Daoy (cell line): ENCODE measurements at regions not wholly inside any gene's neighbourhood (a gene's known extent, or its start where the extent isn't known, plus 50 kb on each side); places are given as distances from the start of the nearest gene placed in this dataset.

Experiments
- DNase-seq: peaks from one replicate; pipeline ENCODE4 v3.0.0-alpha.2; 2015; ENCODE audit warnings: low read depth

DNA sequence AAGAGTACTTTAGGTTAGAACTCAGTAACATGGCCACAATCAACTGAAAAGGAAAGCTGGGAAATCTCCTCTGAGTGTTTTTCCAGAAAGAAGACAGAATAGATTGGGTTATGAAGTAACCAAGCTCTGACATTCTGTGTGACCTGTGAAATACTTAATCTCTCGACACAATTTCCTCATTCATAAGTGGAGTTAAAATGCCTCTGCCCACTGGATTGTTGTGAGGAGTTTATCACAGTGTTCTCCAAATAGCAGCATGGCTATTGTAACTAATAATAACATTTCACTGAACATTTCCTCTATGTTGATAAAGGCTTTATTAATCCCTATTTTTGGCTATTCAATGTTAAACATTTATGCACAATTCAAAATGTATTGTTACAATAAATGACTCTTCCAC is 311.0 kb downstream of the GABRB2 start:
- no peak for DNase-seq

DNA sequence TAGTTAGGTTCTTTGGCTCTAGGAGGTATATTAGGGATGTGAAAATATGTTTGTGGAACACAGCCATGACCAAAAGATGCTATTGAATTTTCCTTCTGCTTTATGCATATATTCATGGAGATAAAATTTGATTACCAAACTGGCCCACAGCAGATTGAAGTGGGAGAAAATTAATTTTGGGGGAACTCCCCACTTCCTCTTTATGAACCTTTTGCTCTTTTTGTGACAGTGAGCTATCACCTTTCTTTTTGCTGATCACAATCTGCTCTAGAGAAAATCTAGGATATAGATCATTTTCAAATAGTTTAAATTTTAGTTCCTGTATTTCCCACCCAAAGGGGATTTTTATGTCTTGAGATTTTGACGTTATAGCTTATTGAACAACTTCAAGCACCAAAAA is 313.0 kb downstream of the GABRB2 start:
- DNase-seq, result no peak

- no peak for DNase-seq
These were observed 316.3 kb downstream of the GABRB2 start for GRCh38 chr5:161230221-161230620.

GRCh38 chr5:161219816-161220215 is 326.7 kb downstream of the GABRB2 start:
- DNase-seq, result no peak

- no peak for DNase-seq
These were observed 329.6 kb downstream of the GABRB2 start for GRCh38 chr5:161216877-161217276.

DNA sequence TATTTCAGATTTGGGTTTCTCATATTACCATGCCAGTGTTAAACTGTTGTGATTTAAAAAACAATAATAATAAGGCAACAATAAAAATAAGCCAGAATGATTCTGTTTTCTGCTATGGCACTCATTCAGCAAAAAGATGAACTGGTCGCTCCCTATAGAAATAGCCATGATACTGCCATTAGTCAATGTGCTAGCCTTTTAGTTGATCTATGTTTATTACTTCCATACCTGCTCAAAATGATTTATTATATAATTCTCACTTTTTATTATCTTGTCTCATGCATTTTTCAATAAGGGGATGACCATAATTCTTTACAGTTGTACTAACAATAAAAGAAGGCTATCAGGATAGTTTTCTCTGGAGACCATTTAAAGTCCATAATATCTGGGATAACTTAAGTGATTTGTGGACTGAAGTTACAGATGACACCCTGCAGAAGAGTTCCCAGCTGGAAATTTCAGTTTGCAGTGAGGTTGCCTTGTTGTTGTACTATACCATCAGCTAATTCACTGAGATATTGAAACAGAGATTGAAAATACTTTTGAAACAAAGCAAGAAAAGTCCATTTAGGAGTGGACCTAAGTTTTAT is 334.3 kb downstream of the GABRB2 start:
- no peak for DNase-seq

DNA sequence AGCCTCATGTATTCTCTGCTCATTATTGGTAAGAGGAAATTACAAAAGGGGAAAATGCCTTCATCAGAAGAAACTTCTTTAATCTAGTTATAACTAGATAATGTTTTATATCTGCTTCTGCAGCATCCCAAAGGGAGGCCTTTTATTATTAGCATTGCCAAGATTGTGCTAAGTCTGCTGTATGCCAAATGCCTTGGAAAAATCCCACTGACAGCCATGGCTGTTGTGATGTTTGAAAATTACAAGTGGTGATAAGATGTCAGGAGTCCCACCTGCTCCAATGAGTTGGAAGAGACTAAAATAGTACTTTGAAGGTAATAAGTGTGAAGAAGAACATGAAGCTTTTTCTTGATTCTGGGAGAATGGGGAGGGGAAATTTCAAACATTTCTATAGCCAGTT is 345.0 kb downstream of the GABRB2 start:
- no peak for DNase-seq

DNA sequence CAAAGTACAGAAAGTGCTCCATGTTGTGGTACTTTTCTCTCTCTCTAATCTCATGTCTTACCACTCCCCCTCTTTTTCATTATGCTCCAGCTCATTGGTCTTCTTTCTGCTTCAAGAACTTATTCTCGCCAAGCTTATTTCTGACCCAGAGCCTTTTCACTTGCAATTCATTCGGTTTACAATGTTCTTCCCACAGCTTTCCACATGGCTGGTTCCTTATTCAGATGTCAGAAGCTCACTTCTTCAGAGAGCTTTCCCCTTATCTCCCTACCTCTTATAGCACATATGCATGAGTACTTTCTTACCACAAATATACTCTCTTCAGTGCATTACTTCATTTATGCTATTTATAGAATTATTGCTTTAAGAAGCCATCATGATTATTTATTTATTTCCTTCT is 338.8 kb upstream of the ATP10B start:
- no peak for DNase-seq

- no peak for DNase-seq
These were observed 338.1 kb upstream of the ATP10B start for GRCh38 chr5:161190086-161190485.

DNA sequence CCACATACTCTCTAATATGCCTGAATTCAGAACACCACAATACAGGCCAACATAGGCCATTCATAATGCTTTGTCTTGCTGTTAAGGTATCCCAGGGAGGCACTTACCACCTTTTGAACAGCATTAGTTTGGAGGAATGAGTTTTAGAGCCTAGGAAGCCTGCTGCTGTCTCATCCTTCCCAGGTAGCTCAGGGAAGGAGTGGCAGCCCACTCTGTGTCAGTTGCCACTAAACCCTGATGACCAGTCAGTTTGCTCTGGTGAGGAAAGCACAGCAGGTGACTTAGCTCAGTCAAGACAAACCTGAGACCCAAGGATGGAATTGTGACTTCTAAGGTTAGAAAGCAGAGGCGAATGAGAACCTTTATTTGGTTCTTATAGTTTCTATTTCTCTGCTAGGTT is 337.4 kb upstream of the ATP10B start:
- no peak for DNase-seq

- DNase-seq, result no peak
These were observed 331.5 kb upstream of the ATP10B start for GRCh38 chr5:161183559-161183958.

- DNase-seq, result no peak
These were observed 324.2 kb upstream of the ATP10B start for GRCh38 chr5:161176221-161176620.

- DNase-seq, result no peak
These were observed 317.8 kb upstream of the ATP10B start for GRCh38 chr5:161169776-161170175.

DNA sequence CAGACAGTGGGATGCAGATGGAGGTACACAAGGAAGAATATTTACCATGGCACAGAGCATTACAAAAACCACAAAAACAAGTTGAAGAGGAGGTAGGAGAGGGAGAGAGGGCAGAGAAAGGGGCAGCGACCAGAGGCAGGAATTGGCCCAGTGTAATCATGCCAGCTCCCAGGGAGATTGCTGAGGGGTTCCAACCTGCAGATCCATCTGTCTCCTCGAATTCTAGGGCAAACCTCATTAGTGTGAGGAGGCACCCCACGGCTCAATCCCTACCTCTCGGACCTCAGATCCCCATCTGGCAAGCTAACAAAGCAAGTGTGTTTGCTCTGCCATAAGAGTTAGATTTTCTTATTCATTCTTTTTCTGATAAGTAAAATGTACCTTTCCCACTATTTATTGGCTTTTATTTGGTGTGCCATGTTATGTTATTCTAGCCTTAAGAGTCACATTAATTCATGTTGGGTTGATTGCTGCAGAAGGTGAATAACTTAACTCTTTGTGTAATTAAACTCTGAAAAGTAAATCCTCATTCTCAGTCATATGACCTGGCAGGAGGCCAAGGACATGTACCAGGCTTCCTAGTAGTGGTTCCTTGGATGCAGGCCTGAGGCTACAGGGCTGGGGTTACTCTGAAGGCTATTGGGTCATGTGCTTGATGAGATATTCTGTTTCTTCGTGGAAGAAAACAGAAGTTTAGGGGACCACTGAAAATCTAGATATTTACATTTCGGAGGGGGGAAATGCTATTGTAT is 315.2 kb upstream of the ATP10B start:
- DNase-seq, result no peak

GRCh38 chr5:161165998-161166660 is 314.1 kb upstream of the ATP10B start:
- DNase-seq, result peak; percentile 4

DNA sequence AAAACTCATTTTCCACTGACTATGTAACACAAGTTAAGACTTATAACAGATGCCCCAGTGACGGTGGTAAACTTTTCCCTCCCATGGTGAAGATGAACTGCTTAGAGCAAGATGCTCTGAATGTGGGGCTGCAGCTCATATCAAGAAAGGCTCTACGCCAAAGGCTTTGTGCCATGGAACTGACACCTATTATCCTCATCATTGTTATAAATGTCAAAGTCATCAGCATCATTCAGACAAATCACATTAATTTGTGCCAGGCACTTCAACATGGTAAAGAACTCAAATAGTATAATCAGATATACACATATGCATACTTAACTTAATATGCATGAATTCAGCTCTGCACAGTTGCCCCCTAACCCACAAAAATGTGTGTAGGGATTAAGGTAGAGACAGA is 305.9 kb upstream of the ATP10B start:
- no peak for DNase-seq

GRCh38 chr5:161155451-161155850 is 303.4 kb upstream of the ATP10B start:
- no peak for DNase-seq

DNA sequence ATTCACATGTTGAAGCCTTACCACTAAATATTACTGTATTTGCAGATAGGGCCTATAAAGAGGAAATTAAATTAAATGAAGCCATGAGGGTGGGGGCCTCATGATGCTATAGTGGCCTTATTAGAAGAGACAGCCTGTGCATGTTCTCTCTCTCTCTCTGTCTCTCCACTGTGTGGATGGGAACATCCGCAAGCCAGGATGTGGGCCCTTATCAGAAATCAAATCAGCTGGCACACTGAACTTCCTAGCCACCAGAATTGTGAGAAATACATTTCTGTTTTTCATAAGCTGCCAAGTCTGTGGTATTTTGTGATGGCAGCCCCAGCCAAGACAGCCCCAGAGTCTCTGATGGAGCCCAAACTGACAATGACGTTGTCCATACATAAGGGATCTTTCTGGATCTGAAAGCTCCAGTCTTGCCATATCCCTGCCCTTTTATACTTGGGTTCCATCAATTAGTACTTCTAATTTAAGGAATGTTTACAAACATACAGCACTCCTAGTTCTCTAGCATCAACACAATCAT is 300.5 kb upstream of the ATP10B start:
- no peak for DNase-seq

DNA sequence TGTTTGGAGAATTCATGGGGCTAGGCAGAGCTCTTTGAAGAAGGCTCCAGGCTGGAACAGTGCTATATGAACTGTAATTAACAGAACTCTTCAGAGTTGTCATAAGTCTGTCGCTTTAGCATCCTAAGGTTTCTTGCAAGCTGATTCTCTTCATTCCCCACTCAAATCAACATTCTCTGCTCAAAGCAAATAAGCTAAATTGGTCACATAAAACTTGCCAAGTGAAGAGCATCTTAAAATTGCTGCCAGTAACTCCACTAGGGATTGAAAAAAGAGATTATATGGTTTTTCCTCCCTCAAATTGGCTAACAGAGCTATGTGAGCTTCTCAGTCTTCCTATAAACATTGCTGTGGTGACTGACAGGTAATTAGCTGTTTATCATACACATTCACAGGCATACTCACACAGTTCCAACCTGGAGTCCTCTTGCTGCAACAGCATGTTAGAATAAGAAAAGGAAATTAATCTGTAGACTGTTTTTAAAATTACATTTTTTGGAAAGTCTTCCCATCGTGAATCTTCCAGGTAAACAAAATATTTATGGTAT is 298.5 kb upstream of the ATP10B start:
- no peak for DNase-seq

DNA sequence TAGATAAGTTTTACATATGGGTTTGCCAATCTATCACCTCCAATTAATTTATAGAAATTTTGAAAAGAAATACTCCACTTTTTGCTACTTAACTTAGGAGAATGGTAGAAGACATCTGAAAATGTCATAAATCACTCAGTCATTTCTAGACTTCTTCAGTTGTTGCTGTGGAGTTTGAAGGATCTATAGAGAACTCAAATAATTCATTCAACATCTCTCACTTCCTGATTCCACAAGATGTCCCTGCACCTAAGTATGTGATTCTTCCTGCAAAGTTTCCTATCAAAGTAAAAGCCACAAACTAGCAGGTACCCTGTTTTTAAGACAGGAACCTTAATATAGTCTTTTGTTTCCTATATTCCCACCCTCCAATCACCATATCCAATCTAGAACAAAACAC is 297.1 kb upstream of the ATP10B start:
- DNase-seq, result no peak

- DNase-seq, result no peak
These were observed 286.9 kb upstream of the ATP10B start for GRCh38 chr5:161138751-161139455.

GRCh38 chr5:161134956-161135355 is 282.9 kb upstream of the ATP10B start:
- DNase-seq, result no peak
